Immature natural killer cell (primary cell): ENCODE measurements at regions not wholly inside any gene's neighbourhood (a gene's known extent, or its start where the extent isn't known, plus 50 kb on each side); places are given as distances from the start of the nearest gene placed in this dataset.

Experiments used
- DNase-seq, 3 donors: peaks; one replicate each; pipeline ENCODE4 v3.0.0; 2022; ENCODE audit warnings: mixed read lengths in 1 of 3
- H3K27ac Mint-ChIP-seq, 6 donors: one replicate each; pipeline ENCODE4 v1.8.0; 2020; ENCODE audit warnings: mixed read lengths in 6 of 6, mild to moderate bottlenecking in 5 of 6, inconsistent platforms in 4 of 6, moderate library complexity in 3 of 6
- H3K27me3 Mint-ChIP-seq, 3 donors: one replicate each; pipeline ENCODE4 v1.8.0; 2020 to 2021; ENCODE audit warnings: low read depth in 3 of 3, mild to moderate bottlenecking in 3 of 3, mixed read lengths in 3 of 3, moderate library complexity in 3 of 3, inconsistent platforms in 1 of 3
- H3K36me3 Mint-ChIP-seq, 3 donors: one replicate each; pipeline ENCODE4 v1.8.0; 2020; ENCODE audit warnings: mixed read lengths in 3 of 3, inconsistent platforms in 2 of 3, mild to moderate bottlenecking in 2 of 3
- H3K4me1 Mint-ChIP-seq, 2 donors: one replicate each; pipeline ENCODE4 v1.8.0; 2020; ENCODE audit warnings: inconsistent platforms in 2 of 2, mild to moderate bottlenecking in 2 of 2, mixed read lengths in 2 of 2, moderate library complexity in 1 of 2
- H3K4me3 Mint-ChIP-seq, 5 donors: one replicate each; pipeline ENCODE4 v1.8.0; 2020; ENCODE audit warnings: mild to moderate bottlenecking in 5 of 5, mixed read lengths in 5 of 5, inconsistent platforms in 3 of 5, moderate library complexity in 3 of 5
- H3K9me3 Mint-ChIP-seq, 6 donors: one replicate each; pipeline ENCODE4 v1.8.0; 2020; ENCODE audit warnings: mild to moderate bottlenecking in 6 of 6, mixed read lengths in 6 of 6, inconsistent platforms in 4 of 6, moderate library complexity in 3 of 6

GRCh38 chr14:98868866-98869265, 403.1 kb downstream of the BCL11B start:
- H3K9me3 Mint-ChIP-seq: peaks cover 0 to 2% (median 0%) of the 10 kb centered on the region in 6 donors
- peaks cover 4 to 5% (median 4%) of the 10 kb centered on the region in 3 donors for H3K27me3 Mint-ChIP-seq
- no peak for DNase-seq
- no peak overlapping the region for H3K27ac Mint-ChIP-seq
- H3K36me3 Mint-ChIP-seq: peaks cover 0 to 5% (median 0%) of the 10 kb centered on the region in 3 donors
- H3K4me3 Mint-ChIP-seq: no peak overlapping the region
- H3K4me1 Mint-ChIP-seq: no peaks in the 10 kb centered on the region

GRCh38 chr14:98871796-98872195, 400.2 kb downstream of the BCL11B start:
- Mint-ChIP-seq H3K4me3 (no peak overlapping the region), H3K9me3 (peaks cover 0 to 4% (median 0%) of the 10 kb centered on the region in 6 donors), H3K27ac (no peak overlapping the region), H3K36me3 (peaks cover 0 to 5% (median 0%) of the 10 kb centered on the region in 3 donors), H3K27me3 (peaks cover 4 to 12% (median 5%) of the 10 kb centered on the region in 3 donors), H3K4me1 (no peaks in the 10 kb centered on the region)
- no peak for DNase-seq

GRCh38 chr14:98877065-98877464, 394.9 kb downstream of the BCL11B start:
- H3K27me3 Mint-ChIP-seq: peaks cover 4 to 9% (median 8%) of the 10 kb centered on the region in 3 donors
- DNase-seq: no peak
- H3K9me3 Mint-ChIP-seq: peaks cover 0 to 5% (median 0%) of the 10 kb centered on the region in 6 donors
- H3K27ac Mint-ChIP-seq: no peak overlapping the region
- no peak overlapping the region for H3K4me3 Mint-ChIP-seq
- no peaks in the 10 kb centered on the region for H3K4me1 Mint-ChIP-seq
- peaks cover 0 to 8% (median 0%) of the 10 kb centered on the region in 3 donors for H3K36me3 Mint-ChIP-seq

GRCh38 chr14:98878282-98878681, 393.7 kb downstream of the BCL11B start:
- no peak for DNase-seq
- H3K4me1 Mint-ChIP-seq: no peaks in the 10 kb centered on the region

GRCh38 chr14:98886982-98887381, 385.0 kb downstream of the BCL11B start:
- Mint-ChIP-seq H3K4me3 (no peak overlapping the region), H3K27me3 (peaks cover 0 to 7% (median 7%) of the 10 kb centered on the region in 3 donors), H3K9me3 (no peaks in the 10 kb centered on the region), H3K4me1 (no peaks in the 10 kb centered on the region), H3K27ac (no peak overlapping the region), H3K36me3 (no peaks in the 10 kb centered on the region)
- no peak for DNase-seq

More at GRCh38 chr14:98878282-98878681, 393.7 kb downstream of the BCL11B start:
- peaks cover 0 to 3% (median 0%) of the 10 kb centered on the region in 3 donors for H3K36me3 Mint-ChIP-seq
- peaks cover 0 to 5% (median 0%) of the 10 kb centered on the region in 6 donors for H3K9me3 Mint-ChIP-seq
- no peak overlapping the region for H3K4me3 Mint-ChIP-seq
- no peak overlapping the region for H3K27ac Mint-ChIP-seq
- peaks cover 6 to 8% (median 6%) of the 10 kb centered on the region in 3 donors for H3K27me3 Mint-ChIP-seq

- Mint-ChIP-seq H3K4me1 (no peaks in the 10 kb centered on the region), H3K27ac (no peak overlapping the region), H3K4me3 (no peak overlapping the region), H3K9me3 (no peaks in the 10 kb centered on the region), H3K36me3 (no peaks in the 10 kb centered on the region), H3K27me3 (peaks cover 0 to 7% (median 5%) of the 10 kb centered on the region in 3 donors)
- no peak for DNase-seq
Measured at GRCh38 chr14:98888281-98888680, 383.7 kb downstream of the BCL11B start.

- no peaks in the 10 kb centered on the region for H3K4me1 Mint-ChIP-seq
- H3K36me3 Mint-ChIP-seq: no peaks in the 10 kb centered on the region
- H3K27ac Mint-ChIP-seq: no peak overlapping the region
- no peak for DNase-seq
- no peak overlapping the region for H3K4me3 Mint-ChIP-seq
- H3K9me3 Mint-ChIP-seq: no peaks in the 10 kb centered on the region
- peaks cover 0 to 8% (median 6%) of the 10 kb centered on the region in 3 donors for H3K27me3 Mint-ChIP-seq
Measured at GRCh38 chr14:98888927-98889835, 382.8 kb downstream of the BCL11B start.

GRCh38 chr14:98889836-98890185, 382.2 kb downstream of the BCL11B start:
- peaks cover 0 to 7% (median 5%) of the 10 kb centered on the region in 3 donors for H3K27me3 Mint-ChIP-seq
- no peaks in the 10 kb centered on the region for H3K4me1 Mint-ChIP-seq
- no peak overlapping the region for H3K27ac Mint-ChIP-seq
- H3K9me3 Mint-ChIP-seq: no peaks in the 10 kb centered on the region
- no peak for DNase-seq
- H3K4me3 Mint-ChIP-seq: no peak overlapping the region
- no peaks in the 10 kb centered on the region for H3K36me3 Mint-ChIP-seq

- peaks cover 0 to 7% (median 5%) of the 10 kb centered on the region in 3 donors for H3K27me3 Mint-ChIP-seq
- no peak for DNase-seq
- no peak overlapping the region for H3K27ac Mint-ChIP-seq
- H3K4me1 Mint-ChIP-seq: no peaks in the 10 kb centered on the region
- no peaks in the 10 kb centered on the region for H3K36me3 Mint-ChIP-seq
- H3K4me3 Mint-ChIP-seq: no peak overlapping the region
- no peaks in the 10 kb centered on the region for H3K9me3 Mint-ChIP-seq
Measured at GRCh38 chr14:98890556-98891340, 381.2 kb downstream of the BCL11B start.

- H3K27ac Mint-ChIP-seq: no peak overlapping the region
- peaks cover 0 to 3% (median 3%) of the 10 kb centered on the region in 3 donors for H3K27me3 Mint-ChIP-seq
- H3K4me1 Mint-ChIP-seq: no peaks in the 10 kb centered on the region
- H3K36me3 Mint-ChIP-seq: no peaks in the 10 kb centered on the region
- H3K4me3 Mint-ChIP-seq: no peak overlapping the region
- no peak for DNase-seq
- H3K9me3 Mint-ChIP-seq: peaks cover 0 to 2% (median 0%) of the 10 kb centered on the region in 6 donors
Measured at GRCh38 chr14:98893675-98894074, 378.3 kb downstream of the BCL11B start.

GRCh38 chr14:98894600-98894999, 377.4 kb downstream of the BCL11B start:
- no peak overlapping the region for H3K4me3 Mint-ChIP-seq
- H3K27me3 Mint-ChIP-seq: peaks cover 0 to 3% (median 3%) of the 10 kb centered on the region in 3 donors
- peaks cover 0 to 2% (median 0%) of the 10 kb centered on the region in 6 donors for H3K9me3 Mint-ChIP-seq
- no peaks in the 10 kb centered on the region for H3K4me1 Mint-ChIP-seq
- no peak overlapping the region for H3K27ac Mint-ChIP-seq
- no peaks in the 10 kb centered on the region for H3K36me3 Mint-ChIP-seq
- no peak for DNase-seq

- no peak for DNase-seq
- Mint-ChIP-seq H3K4me3 (no peak overlapping the region), H3K36me3 (no peaks in the 10 kb centered on the region), H3K9me3 (peaks cover 0 to 2% (median 0%) of the 10 kb centered on the region in 6 donors), H3K27ac (no peak overlapping the region), H3K4me1 (no peaks in the 10 kb centered on the region), H3K27me3 (peaks cover 0 to 3% (median 3%) of the 10 kb centered on the region in 3 donors)
Measured at GRCh38 chr14:98896449-98896848, 375.5 kb downstream of the BCL11B start.

- Mint-ChIP-seq H3K4me1 (no peaks in the 10 kb centered on the region), H3K36me3 (no peaks in the 10 kb centered on the region), H3K9me3 (peaks cover 0 to 2% (median 0%) of the 10 kb centered on the region in 6 donors), H3K27ac (peak overlapping the region in 1 of 6 donors; percentile 0), H3K4me3 (no peak overlapping the region), H3K27me3 (peaks cover 1 to 6% (median 4%) of the 10 kb centered on the region in 3 donors)
- DNase-seq: no peak
Measured at GRCh38 chr14:98897605-98898309, 374.2 kb downstream of the BCL11B start.
